Neutrophil (primary cell): ENCODE measurements at regions not wholly inside any gene's neighbourhood (a gene's known extent, or its start where the extent isn't known, plus 50 kb on each side); places are given as distances from the start of the nearest gene placed in this dataset.

Experiments used
- H3K27ac ChIP-seq: fragments of 200-600 bp; sonication (generic); 2 replicates; pipeline ENCODE4 v1.5.1; 2016; ENCODE audit warnings: mild to moderate bottlenecking, moderate library complexity
- H3K27me3 ChIP-seq: fragments of 200-600 bp; sonication (generic); 2 replicates; pipeline ENCODE4 v1.6.0; 2016; ENCODE audit warnings: mild to moderate bottlenecking
- H3K36me3 ChIP-seq: fragments of 200-600 bp; sonication (generic); 2 replicates; pipeline ENCODE4 v1.5.1; 2017
- H3K4me1 ChIP-seq, 2 experiments: fragments of 200-600 bp in 1 of 2; sonication (generic) in 1 of 2; 1 replicate in 1 of 2; 2 replicates in 1 of 2; pipeline versions ENCODE4 v1.5.1 to v1.6.1; 2013 to 2016; ENCODE audit warnings: low read depth in 1 of 2, low read length in 1 of 2, mild to moderate bottlenecking in 1 of 2, moderate library complexity in 1 of 2; ENCODE audit not compliant: control insufficient read depth in 1 of 2, insufficient read depth in 1 of 2
- H3K4me3 ChIP-seq, 2 experiments: fragments of 200-600 bp in 1 of 2; sonication (generic) in 1 of 2; 1 replicate in 1 of 2; 2 replicates in 1 of 2; pipeline ENCODE4 v1.5.1; 2013 to 2016; ENCODE audit warnings: low read depth in 1 of 2, low read length in 1 of 2, mild to moderate bottlenecking in 1 of 2, moderate library complexity in 1 of 2
- H3K9me3 ChIP-seq: fragments of 200-600 bp; sonication (generic); 2 replicates; pipeline ENCODE4 v1.5.1; 2016
- TF ChIP-seq, protein P1 (sequence below): fragments of 200-600 bp; sonication (generic); IDR thresholded peaks from 2 replicates; pipeline ENCODE4 v1.5.1; 2016; ENCODE audit warnings: antibody characterized with exemption

DNA sequence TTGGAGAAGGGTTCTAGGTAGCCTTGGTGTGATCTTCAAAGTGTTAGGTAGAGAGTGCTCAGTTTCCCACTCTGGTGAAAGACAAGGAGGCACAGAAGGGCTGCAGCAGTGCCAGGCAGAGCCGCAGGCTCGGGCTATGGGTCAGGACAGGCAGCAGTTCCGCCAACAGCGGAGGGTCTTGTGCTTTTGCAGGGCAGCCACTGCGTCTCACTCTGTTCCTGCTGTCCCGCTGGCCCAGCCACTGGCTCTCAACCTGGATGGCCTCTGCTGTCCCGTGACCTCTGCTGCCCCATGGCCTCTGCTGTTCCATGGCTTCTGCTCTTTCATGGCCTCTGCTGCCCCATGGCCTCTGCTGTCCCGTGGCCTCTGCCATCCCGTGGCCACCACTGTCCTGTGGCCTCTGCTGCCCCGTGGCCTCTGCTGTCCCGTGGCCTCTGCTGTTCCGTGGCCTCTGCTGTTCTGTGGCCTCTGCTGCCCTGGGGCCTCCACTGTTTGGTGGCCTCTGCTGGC lies 175.7 kb downstream of the URI1 start:
- Histone ChIP-seq H3K36me3 (no peaks in the 10 kb centered on the region), H3K27ac (no peak overlapping the region), H3K27me3 (no peaks in the 10 kb centered on the region), H3K9me3 (no peaks in the 10 kb centered on the region), H3K4me3 (no peak overlapping the region), H3K4me1 (no peaks in the 10 kb centered on the region)
- TF ChIP-seq, protein P1, sequence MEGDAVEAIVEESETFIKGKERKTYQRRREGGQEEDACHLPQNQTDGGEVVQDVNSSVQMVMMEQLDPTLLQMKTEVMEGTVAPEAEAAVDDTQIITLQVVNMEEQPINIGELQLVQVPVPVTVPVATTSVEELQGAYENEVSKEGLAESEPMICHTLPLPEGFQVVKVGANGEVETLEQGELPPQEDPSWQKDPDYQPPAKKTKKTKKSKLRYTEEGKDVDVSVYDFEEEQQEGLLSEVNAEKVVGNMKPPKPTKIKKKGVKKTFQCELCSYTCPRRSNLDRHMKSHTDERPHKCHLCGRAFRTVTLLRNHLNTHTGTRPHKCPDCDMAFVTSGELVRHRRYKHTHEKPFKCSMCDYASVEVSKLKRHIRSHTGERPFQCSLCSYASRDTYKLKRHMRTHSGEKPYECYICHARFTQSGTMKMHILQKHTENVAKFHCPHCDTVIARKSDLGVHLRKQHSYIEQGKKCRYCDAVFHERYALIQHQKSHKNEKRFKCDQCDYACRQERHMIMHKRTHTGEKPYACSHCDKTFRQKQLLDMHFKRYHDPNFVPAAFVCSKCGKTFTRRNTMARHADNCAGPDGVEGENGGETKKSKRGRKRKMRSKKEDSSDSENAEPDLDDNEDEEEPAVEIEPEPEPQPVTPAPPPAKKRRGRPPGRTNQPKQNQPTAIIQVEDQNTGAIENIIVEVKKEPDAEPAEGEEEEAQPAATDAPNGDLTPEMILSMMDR: no peak

DNA sequence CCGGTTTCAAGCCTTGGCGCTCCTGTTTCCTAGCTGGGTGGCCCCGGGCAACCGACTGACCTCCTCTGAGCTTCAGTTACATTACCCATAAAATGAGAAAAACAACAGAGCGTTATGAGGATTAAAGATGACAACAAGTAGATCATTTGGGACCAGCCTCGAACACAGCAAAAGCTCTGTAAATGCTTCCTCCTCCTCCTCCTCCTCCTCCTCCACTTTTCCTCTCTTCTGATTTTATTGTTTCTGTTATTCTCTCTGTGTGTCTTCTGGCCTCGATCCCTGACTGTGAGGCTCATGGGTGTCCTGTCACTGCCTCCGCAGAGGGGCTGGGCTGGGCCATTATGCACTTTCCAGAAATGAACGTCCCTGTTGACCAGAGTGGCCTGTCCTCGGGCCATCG lies 176.2 kb downstream of the URI1 start:
- TF ChIP-seq, protein P1: no peak
- Histone ChIP-seq H3K36me3 (no peaks in the 10 kb centered on the region), H3K4me1 (no peaks in the 10 kb centered on the region), H3K9me3 (no peaks in the 10 kb centered on the region), H3K4me3 (no peak overlapping the region), H3K27ac (no peak overlapping the region), H3K27me3 (no peaks in the 10 kb centered on the region)

DNA sequence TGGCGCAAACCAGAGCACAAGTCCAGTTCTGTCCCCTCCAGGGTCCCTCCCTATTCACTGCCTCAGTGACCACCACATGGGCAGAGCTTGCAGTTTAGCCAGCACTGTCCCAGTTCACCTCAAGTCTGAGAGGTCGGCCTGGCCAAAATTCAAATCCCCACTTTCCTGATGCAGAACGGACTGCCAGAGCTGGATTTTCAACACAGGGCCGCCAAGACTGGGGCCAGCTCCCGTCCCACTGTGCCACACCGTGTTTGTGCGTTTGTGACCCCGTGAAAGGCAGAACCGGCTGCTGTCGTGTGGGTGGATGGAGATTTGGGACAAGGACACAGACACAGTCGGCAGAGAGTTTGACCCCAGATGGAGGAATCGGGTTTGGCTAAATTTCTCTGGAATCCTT lies 176.7 kb downstream of the URI1 start:
- no peak overlapping the region for H3K4me3 ChIP-seq
- H3K27ac ChIP-seq: no peak overlapping the region
- H3K4me1 ChIP-seq: no peaks in the 10 kb centered on the region
- TF ChIP-seq, protein P1: no peak
- no peaks in the 10 kb centered on the region for H3K9me3 ChIP-seq
- no peaks in the 10 kb centered on the region for H3K27me3 ChIP-seq
- H3K36me3 ChIP-seq: no peaks in the 10 kb centered on the region

GRCh38 chr19:30119180-30119908 lies 177.3 kb downstream of the URI1 start:
- TF ChIP-seq, protein P1: no peak
- Histone ChIP-seq H3K27me3 (no peaks in the 10 kb centered on the region), H3K4me1 (no peaks in the 10 kb centered on the region), H3K4me3 (no peak overlapping the region), H3K27ac (no peak overlapping the region), H3K9me3 (no peaks in the 10 kb centered on the region), H3K36me3 (no peaks in the 10 kb centered on the region)

DNA sequence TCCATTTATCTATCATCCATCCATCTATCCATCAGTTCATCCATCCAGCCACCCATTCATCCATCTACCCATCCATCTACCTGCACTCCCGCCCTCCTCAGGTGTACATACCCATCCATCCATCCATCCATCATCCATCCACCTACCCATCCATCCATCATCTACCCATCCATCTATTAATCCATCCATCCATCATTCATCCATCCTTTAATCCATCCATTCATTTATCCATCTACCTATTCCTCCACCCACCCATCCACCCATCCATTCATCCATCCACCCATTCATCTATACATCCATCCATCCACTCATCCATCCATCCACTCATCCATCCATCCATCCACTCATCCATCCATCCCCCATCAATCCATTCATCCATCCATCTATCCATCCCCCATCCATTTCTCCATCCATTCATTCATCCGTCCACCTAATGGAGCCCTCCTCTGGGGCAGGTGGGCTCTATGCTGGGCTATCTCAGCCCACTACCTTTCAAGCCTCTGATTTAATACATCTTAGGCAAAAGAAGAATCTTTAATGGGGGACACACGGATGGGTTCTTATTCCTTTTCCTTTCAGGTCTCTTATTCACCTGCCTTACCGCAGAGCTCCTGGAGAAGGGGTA lies 178.9 kb downstream of the URI1 start:
- TF ChIP-seq, protein P1: no peak
- Histone ChIP-seq H3K27ac (no peak overlapping the region), H3K4me1 (no peaks in the 10 kb centered on the region), H3K36me3 (no peaks in the 10 kb centered on the region), H3K4me3 (no peak overlapping the region), H3K9me3 (no peaks in the 10 kb centered on the region), H3K27me3 (no peaks in the 10 kb centered on the region)
